ENCODE measurements at regions not wholly inside any gene's neighbourhood (a gene's known extent, or its start where the extent isn't known, plus 50 kb on each side); places are given as distances from the start of the nearest gene placed in this dataset.

DNA sequence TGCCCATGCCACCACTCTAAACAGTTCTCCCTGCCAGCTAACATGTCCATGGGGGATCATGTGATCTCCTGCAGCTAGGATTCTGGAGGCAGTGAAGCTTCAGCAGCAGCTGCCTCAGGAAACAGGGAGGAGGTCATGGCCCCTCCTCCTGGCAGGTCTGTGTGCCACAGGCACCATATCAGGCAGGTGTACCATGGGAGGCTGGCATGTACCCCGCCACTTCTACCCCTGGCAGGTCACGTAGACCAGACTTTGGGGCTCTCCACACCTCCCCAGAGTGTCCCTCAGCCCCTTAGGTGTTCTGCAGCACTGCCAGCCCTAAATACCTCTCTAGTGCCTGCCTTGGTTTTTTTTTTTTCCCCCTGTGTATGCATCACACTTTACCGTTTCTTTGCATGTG is 110.5 kb upstream of the FAM47C start:
- no peak overlapping the region for H2BK120ac ChIP-seq (ENCODE audit: low read depth, low read length, poor library complexity, severe bottlenecking)
- DNase-seq = no peak
- no peak overlapping the region for H2BK5ac ChIP-seq (ENCODE audit: insufficient read length, low read length)
- H3K4me1 ChIP-seq (ENCODE audit: insufficient read depth, low read length) = no peaks in the 10 kb centered on the region
- no peaks in the 10 kb centered on the region for H3K27me3 ChIP-seq (ENCODE audit: insufficient read depth, low read length)
- no CpG with 5 or more reads among the region's 3 CpGs for WGBS (ENCODE audit: extremely low coverage, insufficient read length, low lambda C conversion rate)
- no peak overlapping the region for H2BK12ac ChIP-seq (ENCODE audit: insufficient read length, low read depth, low read length)
- Mint-ChIP-seq H3K4me1 (peaks cover 5 to 8% of the 10 kb centered on the region in 2 experiments; a peak in 3 of 4 replicates), H3K27ac (no peak overlapping the region), H3K9me3 (peaks cover 34 to 46% of the 10 kb centered on the region in 2 experiments), H3K27me3 (ENCODE audit: low read depth) (no peaks in the 10 kb centered on the region), H3K36me3 (ENCODE audit: insufficient read depth in 1 of 3, low read depth in 3 of 3) (no peaks in the 10 kb centered on the region; a peak in 2 of 7 replicates), H3K4me3 (no peak overlapping the region)
- H3K4ac ChIP-seq (ENCODE audit: low read depth, low read length) = no peak overlapping the region
- TF ChIP-seq CTCF (conservative IDR thresholded peaks at IDR 0.05) = no peak
- no peak overlapping the region for H3K27ac ChIP-seq (ENCODE audit: insufficient read length, low read depth, low read length)
- no peak overlapping the region for H2AK5ac ChIP-seq (ENCODE audit: insufficient read length, low read length)
- no peak overlapping the region for H3K9ac ChIP-seq (ENCODE audit: extremely low read depth, insufficient read length, low read length)
- H2AFZ ChIP-seq (ENCODE audit: low read length) = no peak overlapping the region
- no peaks in the 10 kb centered on the region for H3K23me2 ChIP-seq (ENCODE audit: insufficient read length, low read depth, low read length, poor library complexity, severe bottlenecking)
- no peak overlapping the region for H2BK20ac ChIP-seq (ENCODE audit: low read depth, low read length, poor library complexity, severe bottlenecking)
- H3K14ac ChIP-seq (ENCODE audit: insufficient read depth, low read length) = no peak overlapping the region
- H3K9me3 ChIP-seq (ENCODE audit: control insufficient read depth, low read depth, low read length) = no peaks in the 10 kb centered on the region
- H3K79me2 ChIP-seq (ENCODE audit: insufficient read depth, low read length) = no peaks in the 10 kb centered on the region
- no peak overlapping the region for H4K91ac ChIP-seq (ENCODE audit: insufficient read length, low read depth, low read length)
- no peak overlapping the region for H4K5ac ChIP-seq (ENCODE audit: insufficient read length, low read depth, low read length)
- H3K23ac ChIP-seq (ENCODE audit: insufficient read length, low read depth, low read length) = no peak overlapping the region
- no peaks in the 10 kb centered on the region for H3K79me1 ChIP-seq (ENCODE audit: insufficient read depth, low read depth, low read length, poor library complexity, severe bottlenecking)
- H2BK15ac ChIP-seq (ENCODE audit: low read depth, low read length) = no peak overlapping the region
- no peak overlapping the region for H3K56ac ChIP-seq (ENCODE audit: insufficient read length, low read depth, low read length)
- no peak overlapping the region for H3T11ph ChIP-seq (ENCODE audit: low read length)
- no peak overlapping the region for H4K8ac ChIP-seq (replicated peaks; ENCODE audit: insufficient read length, low read depth, low read length)
- H4K20me1 ChIP-seq (ENCODE audit: control insufficient read depth, insufficient read depth, insufficient read length) = no peaks in the 10 kb centered on the region
- H3K18ac ChIP-seq (ENCODE audit: insufficient read length, low read depth, low read length) = no peak overlapping the region
- H3K4me2 ChIP-seq (ENCODE audit: insufficient read depth, insufficient read length, low read length) = no peak overlapping the region

Measured in H9 (cell line).